Suppressor macrophage treated with lipopolysaccharide for 4 hours (primary cell): ENCODE measurements at regions not wholly inside any gene's neighbourhood (a gene's known extent, or its start where the extent isn't known, plus 50 kb on each side); places are given as distances from the start of the nearest gene placed in this dataset.

ENCODE experiments used
- DNase-seq: peaks from one replicate; pipeline ENCODE4 v3.0.0-alpha.2; 2020

GRCh38 chr14:62599616-62600385 is 445.5 kb downstream of the KCNH5 start:
- DNase-seq = no peak

GRCh38 chr14:62602712-62603111 is 442.5 kb downstream of the KCNH5 start:
- DNase-seq = no peak

- DNase-seq = no peak
Observed at GRCh38 chr14:62604524-62604923, 440.7 kb downstream of the KCNH5 start.

- no peak for DNase-seq
Observed at GRCh38 chr14:62614122-62614521, 431.1 kb downstream of the KCNH5 start.

GRCh38 chr14:62616668-62617067 is 428.6 kb downstream of the KCNH5 start:
- DNase-seq = no peak

- no peak for DNase-seq
Observed at GRCh38 chr14:62626416-62626815, 418.8 kb downstream of the KCNH5 start.

GRCh38 chr14:62629176-62629725 is 416.0 kb downstream of the KCNH5 start:
- no peak for DNase-seq

- no peak for DNase-seq
Observed at GRCh38 chr14:62631176-62631575, 414.1 kb downstream of the KCNH5 start.

GRCh38 chr14:62632771-62633170 is 412.5 kb downstream of the KCNH5 start:
- no peak for DNase-seq

GRCh38 chr14:62645649-62646048 is 399.6 kb downstream of the KCNH5 start:
- DNase-seq = no peak
